Myocyte (in vitro differentiated cells): ENCODE measurements at regions not wholly inside any gene's neighbourhood (a gene's known extent, or its start where the extent isn't known, plus 50 kb on each side); places are given as distances from the start of the nearest gene placed in this dataset.

Experiments used
- DNase-seq: peaks from one replicate; pipeline ENCODE4 v3.0.0-alpha.2; 2012; ENCODE audit warnings: low read depth

- no peak for DNase-seq
These were observed 83.1 kb upstream of the S1PR1 start for GRCh38 chr1:101153692-101154091.

GRCh38 chr1:101152633-101153032, 84.2 kb upstream of the S1PR1 start:
- DNase-seq: peak; percentile 35

DNA sequence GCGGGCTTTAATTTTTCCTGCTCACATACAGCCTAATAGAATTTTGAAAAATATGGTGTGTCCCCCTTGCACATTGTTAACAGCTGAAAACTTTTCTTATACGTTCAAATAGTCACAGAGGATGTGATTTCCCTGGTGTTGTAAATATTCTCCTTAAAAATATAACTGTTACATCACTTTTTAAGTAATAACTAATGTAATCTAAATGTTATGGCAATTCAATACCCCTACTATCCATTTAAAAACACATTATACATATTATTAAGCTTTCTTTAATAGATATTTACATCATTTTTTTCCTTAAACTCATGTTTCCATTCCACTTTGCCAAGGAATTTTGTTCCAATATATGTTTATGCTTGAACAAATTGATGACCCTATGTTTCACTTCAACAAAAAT, 85.5 kb upstream of the S1PR1 start:
- DNase-seq: no peak

- DNase-seq: no peak
These were observed 86.1 kb upstream of the S1PR1 start for GRCh38 chr1:101150670-101151069.

DNA sequence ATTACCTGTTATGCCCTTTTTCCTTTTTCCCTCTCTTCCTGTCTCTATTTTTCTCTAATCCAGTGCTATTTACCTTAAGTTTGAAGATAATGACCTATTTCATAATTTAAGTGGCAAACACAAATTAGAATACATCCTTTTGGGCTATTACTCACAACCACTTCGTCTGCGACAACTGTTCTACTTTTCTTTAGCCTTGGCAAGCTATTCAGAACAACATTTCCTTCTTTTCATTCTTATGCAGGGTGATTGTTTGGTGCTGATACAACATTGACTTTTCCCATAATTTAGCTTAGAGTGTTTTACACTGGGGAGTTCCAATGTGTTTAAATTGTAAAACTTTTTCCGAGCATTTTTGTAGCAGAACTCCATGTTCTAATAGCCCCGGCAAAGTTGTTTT, 86.6 kb upstream of the S1PR1 start:
- no peak for DNase-seq

DNA sequence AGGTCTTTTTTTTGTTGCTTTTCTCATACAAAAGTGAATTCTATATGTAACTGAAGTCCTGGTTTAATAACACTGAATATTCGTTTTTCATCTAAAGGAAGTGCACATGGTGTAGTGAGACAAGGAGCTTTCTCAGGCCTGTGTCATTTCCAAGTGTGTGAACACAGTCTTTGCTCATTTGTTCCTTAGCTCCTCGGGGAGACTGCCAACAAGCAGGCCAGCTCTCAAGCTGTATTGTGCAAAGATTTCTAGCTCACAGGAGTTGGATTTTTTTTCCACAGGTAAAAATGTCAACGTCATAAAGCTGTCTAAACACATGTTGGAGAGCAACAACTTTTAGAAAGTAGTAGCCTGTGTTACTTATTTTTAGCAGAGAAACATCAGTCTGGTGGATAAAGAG, 87.8 kb upstream of the S1PR1 start:
- DNase-seq: no peak

GRCh38 chr1:101147381-101147780, 89.4 kb upstream of the S1PR1 start:
- no peak for DNase-seq

DNA sequence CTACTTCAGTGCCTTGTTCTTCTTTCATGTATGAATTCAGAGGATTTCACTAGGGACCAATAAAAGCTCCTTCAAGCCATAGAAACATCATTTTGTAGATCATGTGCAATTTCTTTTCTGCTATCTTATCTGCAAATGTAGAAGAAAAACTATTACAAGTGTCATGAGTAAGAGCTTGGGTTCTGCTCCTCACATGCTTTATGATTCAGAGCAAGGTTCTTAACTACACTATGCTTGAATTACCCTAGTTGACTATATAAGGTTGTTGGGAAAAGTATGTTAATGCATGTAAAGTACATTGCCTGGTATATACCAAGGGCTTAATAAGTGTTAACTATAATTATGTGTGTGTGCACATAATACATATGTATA, 91.4 kb upstream of the S1PR1 start:
- DNase-seq: no peak

DNA sequence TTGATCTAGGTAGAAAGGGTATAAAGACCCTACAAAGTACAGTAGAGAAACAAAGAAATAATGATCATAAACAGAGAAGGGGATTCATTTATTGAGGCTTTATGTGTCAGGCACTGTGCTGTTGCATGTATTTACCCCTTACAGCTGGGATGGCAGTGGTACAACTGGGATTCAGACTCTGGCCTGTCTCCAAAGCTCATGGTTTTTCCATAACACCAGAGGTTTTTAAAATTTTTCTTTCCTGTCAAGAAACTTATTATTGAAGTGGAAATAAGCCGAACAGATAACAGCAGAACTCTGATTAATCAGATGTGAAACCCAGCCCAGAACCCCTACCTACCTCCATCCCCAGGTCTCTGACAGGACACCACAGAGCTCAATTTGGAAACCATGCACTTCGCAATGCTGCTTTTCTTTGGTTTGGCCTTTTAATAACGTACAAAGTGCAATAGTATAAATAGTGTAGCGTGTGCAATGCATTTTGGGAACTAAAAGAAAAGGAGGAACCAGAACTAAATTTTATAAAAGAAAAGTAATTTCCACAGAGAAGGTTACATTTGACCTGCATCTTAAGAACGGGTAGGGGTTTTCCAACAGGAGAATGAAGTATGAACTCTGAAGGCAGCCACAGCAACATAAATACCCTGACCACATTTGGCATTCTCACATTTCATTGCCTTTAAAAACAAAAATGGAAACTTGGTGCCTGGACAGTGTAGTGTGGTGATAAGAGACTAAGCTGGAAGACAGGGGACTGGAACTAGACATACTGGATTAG, 92.0 kb upstream of the S1PR1 start:
- no peak for DNase-seq

DNA sequence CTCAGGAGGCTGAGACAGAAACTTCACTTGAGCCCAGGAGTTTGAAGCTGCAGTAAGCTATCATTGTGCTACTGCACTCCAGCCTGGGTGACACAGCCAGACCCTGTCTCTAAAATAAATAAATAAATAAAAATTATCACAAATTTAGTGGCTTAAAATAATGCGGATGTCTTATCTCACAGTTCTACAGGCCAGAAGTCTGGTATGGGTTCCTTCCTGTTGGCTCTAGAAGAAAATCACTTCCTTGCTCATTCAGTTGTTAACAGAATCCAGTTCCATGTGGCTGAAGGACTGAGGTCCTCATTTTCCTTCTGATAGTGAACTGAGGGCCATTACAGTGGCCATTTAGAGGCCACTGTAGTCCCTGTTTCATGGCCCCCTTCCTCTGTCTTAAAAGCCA, 94.6 kb upstream of the S1PR1 start:
- no peak for DNase-seq

DNA sequence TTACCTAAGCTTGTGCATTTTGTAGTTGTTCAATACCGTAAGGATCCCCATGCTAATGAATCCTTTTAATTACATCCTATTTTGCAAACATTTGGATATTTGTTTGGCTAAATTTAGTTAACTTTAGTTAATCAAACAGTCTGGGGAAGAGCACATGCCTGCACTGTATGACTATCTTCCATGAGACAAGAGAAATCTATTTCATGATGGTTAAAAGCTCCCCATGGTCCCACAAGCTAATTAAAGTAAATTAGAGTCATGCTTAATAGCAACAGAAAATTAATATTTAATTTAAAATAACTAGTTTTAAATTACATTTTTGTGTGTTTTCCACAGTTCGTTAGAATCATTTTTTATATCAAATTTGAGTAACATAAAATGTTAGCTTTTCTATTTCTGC, 95.4 kb upstream of the S1PR1 start:
- no peak for DNase-seq

DNA sequence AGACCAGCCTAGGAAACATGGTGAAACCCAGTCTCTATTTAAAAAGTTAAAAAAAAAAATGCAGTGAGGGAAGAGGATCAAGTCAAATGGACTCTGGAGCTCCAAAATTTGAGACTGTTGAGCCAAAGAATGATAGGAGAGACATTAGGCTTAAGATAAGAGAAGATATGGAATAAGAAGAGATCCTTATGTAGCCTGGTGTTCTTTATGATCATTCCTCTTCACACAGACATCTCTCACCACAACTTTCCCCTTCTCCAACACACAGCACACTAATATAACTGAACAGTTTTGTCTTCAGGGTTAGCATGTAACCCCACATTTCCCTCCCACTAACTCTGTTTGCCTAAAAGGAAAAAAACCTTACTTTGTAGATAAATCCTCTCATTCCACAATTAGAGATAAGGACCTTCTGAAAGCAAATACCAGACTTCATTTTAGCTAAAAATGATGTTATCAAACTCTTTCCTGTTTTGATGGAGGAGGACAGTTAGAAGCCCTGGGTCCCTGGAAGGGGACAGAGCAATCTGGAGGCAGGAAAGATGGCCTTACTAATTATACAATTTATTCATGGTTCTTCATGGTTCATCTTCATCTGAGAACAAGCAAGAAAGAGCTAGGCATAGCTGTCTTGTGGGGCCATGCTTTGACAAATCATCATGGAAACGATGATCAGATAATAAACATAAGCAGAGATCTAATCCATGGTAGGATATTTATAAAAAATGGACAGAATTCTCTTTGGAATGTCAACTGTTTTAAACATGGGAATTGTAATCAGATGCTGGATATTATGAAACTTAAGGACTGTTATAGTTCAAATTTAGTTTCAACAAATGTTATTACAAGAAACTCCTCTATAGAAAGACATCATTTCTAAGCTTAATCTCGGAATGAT, 96.7 kb upstream of the S1PR1 start:
- DNase-seq: no peak

DNA sequence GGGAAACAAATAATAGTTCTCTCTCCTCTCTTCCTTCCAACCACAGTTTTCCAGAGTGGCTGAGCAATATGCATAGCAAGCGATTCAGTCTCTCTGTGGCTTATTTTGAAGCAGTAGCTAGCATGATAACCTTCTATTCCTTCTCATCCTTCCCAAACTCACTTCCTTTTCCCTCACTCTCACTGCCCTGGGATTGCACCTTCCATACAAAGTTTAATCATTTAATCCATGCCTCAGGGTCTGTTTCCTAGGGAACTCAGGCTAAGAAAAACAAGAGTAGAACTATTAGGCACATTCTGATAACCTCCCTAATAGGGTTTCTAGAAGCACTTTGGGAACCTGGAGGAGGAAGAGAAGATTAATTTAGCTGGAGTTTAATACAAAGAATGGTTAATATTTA, 97.7 kb upstream of the S1PR1 start:
- DNase-seq: no peak

DNA sequence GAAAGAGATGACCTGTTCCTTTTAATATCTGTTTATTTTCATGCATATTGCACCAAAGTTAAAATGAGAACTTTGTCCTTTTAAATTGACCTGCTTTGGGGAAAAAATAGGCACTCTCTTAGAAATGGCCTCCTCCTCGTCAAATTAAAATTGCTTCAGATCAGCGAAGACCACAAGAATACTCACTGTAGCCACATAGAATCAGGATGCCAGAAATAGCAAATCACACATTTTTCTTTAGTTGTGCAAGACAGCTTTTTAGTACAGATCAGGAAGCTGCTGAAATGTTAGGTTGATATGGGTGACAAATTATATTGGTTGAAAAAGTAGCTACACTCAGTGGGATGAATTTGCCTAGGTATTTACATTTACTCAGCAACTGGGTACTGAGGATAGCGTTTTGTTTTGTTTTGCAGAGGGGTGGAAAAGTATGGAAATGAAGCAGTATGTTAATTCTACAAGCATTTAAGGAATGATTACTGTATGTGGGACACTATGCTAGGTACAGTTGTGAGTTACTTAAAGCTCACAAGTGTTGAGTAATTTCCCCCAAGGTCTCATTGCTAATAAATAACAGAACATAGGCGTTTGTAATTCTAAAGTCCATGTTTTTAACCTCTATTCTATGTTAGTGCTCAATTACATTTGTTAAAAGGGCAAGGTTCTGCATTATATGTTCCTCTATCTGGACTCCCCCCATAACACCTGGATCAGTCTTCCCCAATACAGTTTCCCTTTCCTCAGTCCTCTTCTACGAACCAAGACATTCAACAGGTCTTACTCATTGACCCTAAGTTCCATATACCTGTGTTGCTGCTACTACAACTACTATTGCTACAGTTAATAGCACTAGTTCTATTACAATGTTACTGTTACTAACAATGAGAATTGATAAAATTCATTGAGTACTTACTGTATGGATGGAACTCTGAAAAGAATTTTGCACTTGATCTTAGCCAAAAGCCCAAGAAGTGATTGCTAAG, 99.4 kb upstream of the S1PR1 start:
- peak; percentile 9 for DNase-seq

GRCh38 chr1:101136739-101137138, 100.1 kb upstream of the S1PR1 start:
- peak; percentile 37 for DNase-seq

- DNase-seq: no peak
These were observed 100.5 kb upstream of the S1PR1 start for GRCh38 chr1:101136271-101136670.

DNA sequence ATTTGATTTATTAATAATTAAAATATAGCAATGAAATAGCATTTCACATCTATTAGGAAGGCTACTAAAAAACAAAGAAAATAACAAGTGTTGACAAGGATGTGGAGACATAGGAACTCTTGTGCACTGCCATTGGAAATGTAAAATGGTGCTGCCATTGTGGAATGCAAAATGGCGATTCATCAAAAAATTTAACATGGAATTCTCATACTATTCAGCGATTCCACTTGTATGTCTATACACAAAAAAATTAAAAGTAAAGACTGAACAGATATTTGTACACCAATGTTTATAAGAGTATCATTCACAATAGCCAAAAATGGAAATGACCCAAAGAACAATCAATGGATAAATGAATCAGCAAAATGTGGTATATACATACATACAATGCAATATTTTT, 101.3 kb upstream of the S1PR1 start:
- no peak for DNase-seq

- no peak for DNase-seq
These were observed 105.5 kb upstream of the S1PR1 start for GRCh38 chr1:101131239-101131843.

DNA sequence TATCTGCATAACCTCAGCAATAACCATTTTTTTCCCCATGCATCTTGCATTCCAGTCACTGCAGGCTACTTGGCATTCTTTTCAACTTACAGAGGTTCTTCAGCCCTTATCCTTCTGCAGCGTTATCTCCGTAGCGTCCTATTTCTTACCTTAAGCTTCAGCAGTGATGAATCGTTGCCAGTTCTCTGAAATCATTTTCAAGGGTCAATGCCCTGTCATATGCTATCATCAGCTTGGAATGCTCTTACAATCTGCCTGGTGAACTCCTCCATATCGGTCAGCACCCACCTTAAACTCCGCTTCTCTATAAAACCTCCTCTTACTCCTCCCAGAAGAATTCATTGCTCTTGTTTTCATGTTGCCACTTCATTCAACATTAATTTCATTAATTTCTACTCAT, 105.1 kb upstream of the DPH5 start:
- DNase-seq: no peak

DNA sequence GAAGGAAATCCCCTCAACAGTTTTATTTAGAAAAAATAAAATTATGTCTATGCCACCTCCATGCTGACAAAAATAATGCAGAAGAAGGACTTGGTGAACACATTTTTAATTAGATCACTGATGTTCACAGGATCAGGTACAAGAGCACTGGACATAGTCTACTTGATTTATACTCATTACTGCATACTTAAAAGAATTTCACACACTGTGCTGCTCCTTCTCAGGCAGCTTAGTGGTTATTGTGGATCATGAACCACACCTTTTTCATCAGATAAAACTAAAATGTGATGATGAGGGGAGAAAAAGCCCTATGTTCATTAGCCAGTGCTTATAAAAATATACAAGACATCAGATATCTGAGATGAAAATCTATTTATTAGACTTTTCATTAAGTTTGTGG, 103.3 kb upstream of the DPH5 start:
- DNase-seq: peak; percentile 14

DNA sequence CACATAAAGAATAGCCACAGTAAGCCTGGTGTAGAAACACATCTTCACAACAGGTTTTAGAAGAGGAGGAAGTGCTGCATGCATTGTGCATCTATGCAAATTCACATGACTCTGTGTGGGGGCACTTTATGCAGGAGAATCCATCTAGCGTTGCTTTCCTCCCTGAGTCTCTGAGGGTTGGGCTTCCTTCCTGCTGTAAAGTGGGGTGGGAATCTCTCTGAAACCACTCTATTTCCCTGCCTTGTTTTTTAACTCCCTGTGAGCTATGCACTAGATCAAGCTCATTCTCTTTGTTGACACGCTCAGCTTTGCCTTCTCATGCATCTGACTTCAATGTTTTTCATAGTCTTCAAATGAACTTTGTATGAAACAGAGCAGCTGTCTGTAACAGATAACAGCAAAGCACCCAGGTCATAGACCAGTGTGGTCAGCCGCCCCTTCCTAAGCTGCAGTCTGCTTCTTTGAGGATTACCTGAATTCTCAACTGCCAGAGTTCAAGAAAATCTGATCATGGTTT, 102.7 kb upstream of the DPH5 start:
- DNase-seq: no peak
